Neuron (in vitro differentiated cells): ENCODE measurements at regions not wholly inside any gene's neighbourhood (a gene's known extent, or its start where the extent isn't known, plus 50 kb on each side); places are given as distances from the start of the nearest gene placed in this dataset.

Experiments used
- H2AFZ ChIP-seq: one replicate; pipeline ENCODE4 v1.6.1; 2013; ENCODE audit warnings: low read depth, mild to moderate bottlenecking, inconsistent platforms, low read length, moderate library complexity
- H3K27me3 ChIP-seq: one replicate; pipeline ENCODE4 v1.6.1; 2013; ENCODE audit warnings: low read length; ENCODE audit not compliant: insufficient read depth
- H3K36me3 ChIP-seq: one replicate; pipeline ENCODE4 v1.6.1; 2013; ENCODE audit warnings: low read length; ENCODE audit not compliant: insufficient read depth
- H3K4me1 ChIP-seq: one replicate; pipeline ENCODE4 v1.6.1; 2013; ENCODE audit warnings: low read length; ENCODE audit not compliant: insufficient read depth
- H3K4me3 ChIP-seq: 2 replicates; pipeline ENCODE4 v1.5.1; 2013; ENCODE audit warnings: mild to moderate bottlenecking, low read length, moderate library complexity
- H3K9me3 ChIP-seq: one replicate; pipeline ENCODE4 v1.6.1; 2013; ENCODE audit warnings: low read length

DNA sequence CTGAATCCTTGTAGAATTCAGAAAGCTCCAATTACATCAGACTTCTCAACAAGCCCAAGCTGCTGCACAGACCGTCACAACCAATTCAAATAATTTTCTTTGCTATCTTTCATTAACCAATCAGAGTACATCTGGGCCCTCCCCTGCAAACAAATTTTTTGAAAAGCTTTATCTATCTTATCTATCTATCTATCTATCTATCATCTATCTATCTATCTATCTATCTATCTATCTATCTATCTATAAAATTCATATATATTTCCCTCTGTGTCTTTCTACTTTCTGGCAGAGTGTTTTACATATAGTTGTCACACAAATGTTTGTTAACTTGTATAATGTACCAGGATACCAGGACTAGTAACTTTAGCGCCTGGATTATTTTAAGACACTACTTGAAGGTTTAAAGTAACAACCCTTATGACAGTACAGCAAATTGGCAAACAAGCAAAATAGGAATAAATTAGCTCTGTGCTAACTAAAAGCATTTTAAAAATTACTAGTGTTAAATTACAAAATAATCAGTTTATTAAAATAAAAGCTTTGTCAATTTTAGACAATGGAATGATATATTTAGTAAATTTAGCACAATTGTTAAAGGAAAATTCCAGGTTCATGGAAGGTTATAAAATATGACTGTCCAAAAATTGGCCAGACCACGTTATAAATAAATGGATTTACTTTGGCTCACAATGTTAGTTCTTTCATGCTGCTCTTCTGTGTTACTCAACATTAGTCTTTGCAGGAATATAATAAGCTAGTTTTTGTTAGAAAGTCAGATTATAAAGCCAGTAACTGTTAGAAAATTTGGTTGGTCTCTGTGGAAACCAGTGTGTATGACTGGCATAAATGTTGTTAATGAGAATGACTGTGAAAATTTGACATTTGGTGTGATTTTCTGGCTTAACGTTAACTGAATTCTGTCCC lies 138.6 kb downstream of the SUCNR1 start:
- Histone ChIP-seq H3K36me3 (no peaks in the 10 kb centered on the region), H3K27me3 (no peaks in the 10 kb centered on the region), H2AFZ (no peak overlapping the region), H3K4me3 (no peak overlapping the region), H3K9me3 (no peaks in the 10 kb centered on the region), H3K4me1 (no peaks in the 10 kb centered on the region)

DNA sequence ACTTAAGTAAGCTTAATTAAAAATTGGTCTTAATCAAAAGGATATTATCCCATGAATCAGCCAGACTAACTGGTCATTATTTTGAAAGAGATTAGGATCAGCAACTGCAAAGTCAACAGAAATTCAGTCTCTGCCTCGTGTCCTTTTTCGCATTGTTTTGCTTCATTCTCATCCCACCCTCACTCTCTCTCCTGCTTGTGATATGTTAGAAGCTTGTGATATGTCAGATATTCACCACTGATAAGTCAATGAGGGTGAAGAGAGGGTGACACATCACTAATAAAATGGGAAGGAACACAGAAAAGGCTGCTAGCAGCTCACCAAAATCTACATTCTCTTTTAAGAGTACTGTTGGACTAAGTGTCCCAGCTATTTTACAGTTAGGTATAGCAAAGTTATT lies 146.1 kb downstream of the SUCNR1 start:
- Histone ChIP-seq H3K27me3 (no peaks in the 10 kb centered on the region), H3K36me3 (no peaks in the 10 kb centered on the region), H3K4me3 (no peak overlapping the region), H2AFZ (no peak overlapping the region), H3K4me1 (no peaks in the 10 kb centered on the region), H3K9me3 (no peaks in the 10 kb centered on the region)

DNA sequence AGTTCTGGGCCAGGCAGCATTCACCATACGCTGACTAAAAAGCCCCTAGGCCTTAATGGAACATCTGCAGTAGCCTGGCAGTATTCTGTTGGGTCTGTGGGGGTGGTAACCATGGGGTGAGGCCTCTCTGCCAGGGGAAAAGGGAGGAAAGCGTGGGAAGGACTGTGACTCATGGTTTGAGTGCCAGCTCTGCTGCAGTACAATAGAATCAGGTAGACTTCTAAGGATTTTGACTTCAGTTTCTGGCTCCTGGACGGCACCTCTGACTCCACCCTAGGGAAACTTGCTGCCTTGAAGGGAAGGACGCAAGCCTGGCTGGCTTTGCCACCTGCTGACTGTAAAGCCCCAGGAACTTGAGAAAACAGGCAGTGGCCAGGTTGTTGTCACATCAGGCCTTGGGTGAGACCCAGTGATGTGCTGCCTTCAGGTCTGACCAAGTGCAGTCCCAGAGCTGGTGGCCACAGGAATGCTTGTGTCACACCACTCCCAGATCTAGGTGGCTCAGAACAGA lies 148.6 kb downstream of the SUCNR1 start:
- Histone ChIP-seq H2AFZ (no peak overlapping the region), H3K9me3 (no peaks in the 10 kb centered on the region), H3K27me3 (no peaks in the 10 kb centered on the region), H3K4me3 (no peak overlapping the region), H3K4me1 (no peaks in the 10 kb centered on the region), H3K36me3 (no peaks in the 10 kb centered on the region)

DNA sequence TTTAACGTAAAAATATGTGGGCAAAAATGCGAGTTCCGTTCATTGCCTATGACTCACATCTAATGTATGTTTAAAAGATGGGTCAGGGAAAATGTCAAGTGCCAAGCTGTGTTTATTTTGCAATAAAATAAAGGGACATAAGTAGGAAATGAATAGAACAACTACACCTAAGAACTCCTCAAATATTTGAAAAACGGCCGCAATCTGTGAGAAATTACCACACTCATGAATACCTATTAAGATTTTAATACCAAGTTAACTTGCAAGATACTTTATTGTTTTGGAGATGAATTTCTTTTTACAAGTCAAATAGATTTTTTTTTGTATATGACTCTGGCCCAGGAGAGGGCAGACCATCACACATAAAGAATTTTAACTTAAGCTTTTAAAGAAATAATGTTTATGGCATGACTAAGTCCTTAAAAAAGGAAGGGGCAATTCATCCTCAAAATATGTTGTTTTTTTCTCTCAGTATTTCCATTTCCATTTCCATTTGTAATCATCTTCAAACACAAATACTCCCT lies 152.7 kb downstream of the SUCNR1 start:
- Histone ChIP-seq H3K4me1 (no peaks in the 10 kb centered on the region), H3K36me3 (no peaks in the 10 kb centered on the region), H3K9me3 (no peaks in the 10 kb centered on the region), H2AFZ (no peak overlapping the region), H3K4me3 (no peak overlapping the region), H3K27me3 (no peaks in the 10 kb centered on the region)

DNA sequence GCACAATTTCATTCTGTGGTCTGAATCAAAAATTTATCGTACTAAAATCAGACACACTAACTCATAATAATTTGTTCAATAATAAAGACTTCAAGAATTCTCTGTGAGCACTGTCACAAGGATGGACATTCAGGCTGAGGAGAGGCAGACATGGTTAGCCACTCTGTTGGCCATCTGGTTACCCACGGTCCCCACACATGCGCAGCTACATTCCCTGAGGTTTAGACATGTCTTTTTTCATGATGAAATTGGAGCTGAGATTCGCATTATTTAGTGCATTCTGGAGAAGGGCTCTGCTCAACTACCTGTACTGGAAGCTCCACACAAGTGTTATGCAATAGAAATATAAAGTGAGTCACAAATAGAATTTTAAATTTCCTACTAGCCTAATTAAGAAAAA lies 156.9 kb downstream of the SUCNR1 start:
- Histone ChIP-seq H3K9me3 (no peaks in the 10 kb centered on the region), H3K27me3 (no peaks in the 10 kb centered on the region)

GRCh38 chr3:152031321-152031720 lies 157.9 kb downstream of the SUCNR1 start:
- no peak overlapping the region for H2AFZ ChIP-seq

More for the DNA sequence above, 156.9 kb downstream of the SUCNR1 start:
- Histone ChIP-seq H2AFZ (no peak overlapping the region), H3K36me3 (no peaks in the 10 kb centered on the region), H3K4me1 (no peaks in the 10 kb centered on the region), H3K4me3 (no peak overlapping the region)

GRCh38 chr3:152037297-152037696 lies 163.9 kb downstream of the SUCNR1 start:
- no peak overlapping the region for H2AFZ ChIP-seq
- peaks cover 4% of the 10 kb centered on the region for H3K9me3 ChIP-seq
- no peaks in the 10 kb centered on the region for H3K27me3 ChIP-seq
- no peak overlapping the region for H3K4me3 ChIP-seq
- no peaks in the 10 kb centered on the region for H3K36me3 ChIP-seq
- H3K4me1 ChIP-seq, result no peaks in the 10 kb centered on the region

More at GRCh38 chr3:152031321-152031720, 157.9 kb downstream of the SUCNR1 start:
- Histone ChIP-seq H3K9me3 (peaks cover 2% of the 10 kb centered on the region), H3K4me1 (no peaks in the 10 kb centered on the region), H3K27me3 (no peaks in the 10 kb centered on the region), H3K36me3 (no peaks in the 10 kb centered on the region), H3K4me3 (no peak overlapping the region)

DNA sequence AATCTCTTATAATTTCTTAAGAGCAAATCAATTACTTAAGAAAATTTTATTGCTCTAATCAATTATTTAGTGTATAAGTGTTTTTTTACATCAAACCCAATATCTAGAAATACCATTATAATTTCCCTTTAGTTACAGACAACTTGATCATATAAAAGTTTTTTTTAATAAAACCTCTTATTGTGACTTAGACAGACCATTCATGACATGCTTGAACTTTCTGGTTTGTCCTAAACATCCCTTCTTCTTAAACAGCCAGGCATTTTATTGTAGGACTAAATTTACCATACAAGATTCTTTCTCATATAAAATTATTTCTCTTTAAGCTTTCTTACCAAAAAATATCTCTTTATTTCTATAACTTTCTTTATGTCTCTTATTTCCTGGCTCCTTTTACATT lies 164.5 kb downstream of the SUCNR1 start:
- H3K4me3 ChIP-seq, result no peak overlapping the region
- no peaks in the 10 kb centered on the region for H3K36me3 ChIP-seq
- H2AFZ ChIP-seq, result no peak overlapping the region
- H3K4me1 ChIP-seq, result no peaks in the 10 kb centered on the region
- H3K27me3 ChIP-seq, result no peaks in the 10 kb centered on the region
- peaks cover 4% of the 10 kb centered on the region for H3K9me3 ChIP-seq

GRCh38 chr3:152038490-152038889 lies 165.0 kb downstream of the SUCNR1 start:
- Histone ChIP-seq H3K36me3 (no peaks in the 10 kb centered on the region), H2AFZ (no peak overlapping the region), H3K9me3 (peaks cover 4% of the 10 kb centered on the region), H3K4me1 (no peaks in the 10 kb centered on the region), H3K27me3 (no peaks in the 10 kb centered on the region), H3K4me3 (no peak overlapping the region)

GRCh38 chr3:152039887-152040286 lies 166.4 kb downstream of the SUCNR1 start:
- peaks cover 4% of the 10 kb centered on the region for H3K9me3 ChIP-seq
- no peaks in the 10 kb centered on the region for H3K27me3 ChIP-seq
- H3K4me1 ChIP-seq, result no peaks in the 10 kb centered on the region
- no peaks in the 10 kb centered on the region for H3K36me3 ChIP-seq
- H3K4me3 ChIP-seq, result no peak overlapping the region
- no peak overlapping the region for H2AFZ ChIP-seq

DNA sequence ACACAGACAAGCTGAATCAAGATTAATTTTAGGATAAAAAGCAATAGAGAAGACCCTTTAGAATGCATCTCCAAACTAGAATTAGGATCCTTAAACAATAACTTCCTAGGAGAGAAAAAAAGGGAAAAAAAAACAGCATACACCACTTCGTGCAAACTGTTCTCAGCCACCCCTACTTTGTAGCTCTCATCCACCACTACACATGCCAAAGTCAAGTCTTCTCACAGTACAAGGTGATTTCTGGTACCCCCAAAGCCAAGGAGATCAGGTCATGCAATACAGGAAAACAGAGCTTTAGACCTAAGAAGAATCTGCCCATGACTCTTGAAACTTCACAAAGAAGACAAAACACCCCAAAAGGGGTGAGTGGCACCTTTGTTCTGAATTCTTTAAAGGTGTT lies 166.9 kb downstream of the SUCNR1 start:
- Histone ChIP-seq H3K27me3 (no peaks in the 10 kb centered on the region), H3K9me3 (peaks cover 4% of the 10 kb centered on the region), H3K4me3 (no peak overlapping the region), H3K4me1 (no peaks in the 10 kb centered on the region), H3K36me3 (no peaks in the 10 kb centered on the region), H2AFZ (no peak overlapping the region)

- Histone ChIP-seq H3K4me3 (no peak overlapping the region), H3K36me3 (no peaks in the 10 kb centered on the region), H3K4me1 (no peaks in the 10 kb centered on the region), H2AFZ (no peak overlapping the region), H3K27me3 (no peaks in the 10 kb centered on the region), H3K9me3 (peaks cover 2% of the 10 kb centered on the region)
These were observed 170.2 kb downstream of the SUCNR1 start for GRCh38 chr3:152043620-152044019.

- Histone ChIP-seq H2AFZ (no peak overlapping the region), H3K27me3 (no peaks in the 10 kb centered on the region), H3K4me3 (no peak overlapping the region), H3K4me1 (peaks cover 3% of the 10 kb centered on the region), H3K9me3 (no peaks in the 10 kb centered on the region), H3K36me3 (no peaks in the 10 kb centered on the region)
These were observed 172.8 kb downstream of the SUCNR1 start for GRCh38 chr3:152046280-152046679.
